Anterior cingulate cortex (tissue), 58 donors: ENCODE measurements at regions not wholly inside any gene's neighbourhood (a gene's known extent, or its start where the extent isn't known, plus 50 kb on each side); places are given as distances from the start of the nearest gene placed in this dataset.
"Not testable (repeated sequence)": the region's sequence is repeated elsewhere in the genome, so short reads cannot be mapped to it uniquely, and the experiment has no call there.

Experiments used
- DNase-seq, 58 donors: peaks; one replicate each; lab custom pipeline; 2025; lab: John Stamatoyannopoulos, UW

DNA sequence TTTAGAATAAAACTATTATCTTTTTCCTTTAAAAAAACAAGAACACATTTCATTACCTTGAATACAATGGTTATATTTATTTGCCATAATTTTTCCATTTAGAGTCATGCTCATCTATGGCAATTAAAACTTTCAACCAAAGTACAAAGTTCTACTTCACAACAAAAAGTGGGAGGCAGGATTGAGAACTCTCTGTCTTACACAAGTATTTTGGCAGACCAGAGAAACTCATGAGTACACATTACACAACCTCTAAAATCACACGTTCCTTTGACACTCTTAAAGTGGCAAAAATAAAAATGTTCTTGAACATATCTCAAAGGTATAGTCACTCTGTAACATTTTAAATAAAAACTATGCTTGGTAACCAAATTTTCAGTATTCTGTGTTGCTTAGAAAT, 213.4 kb downstream of the IL15 start:
- peak in 2 of 58 donors; percentile 0 to 11 for DNase-seq

DNA sequence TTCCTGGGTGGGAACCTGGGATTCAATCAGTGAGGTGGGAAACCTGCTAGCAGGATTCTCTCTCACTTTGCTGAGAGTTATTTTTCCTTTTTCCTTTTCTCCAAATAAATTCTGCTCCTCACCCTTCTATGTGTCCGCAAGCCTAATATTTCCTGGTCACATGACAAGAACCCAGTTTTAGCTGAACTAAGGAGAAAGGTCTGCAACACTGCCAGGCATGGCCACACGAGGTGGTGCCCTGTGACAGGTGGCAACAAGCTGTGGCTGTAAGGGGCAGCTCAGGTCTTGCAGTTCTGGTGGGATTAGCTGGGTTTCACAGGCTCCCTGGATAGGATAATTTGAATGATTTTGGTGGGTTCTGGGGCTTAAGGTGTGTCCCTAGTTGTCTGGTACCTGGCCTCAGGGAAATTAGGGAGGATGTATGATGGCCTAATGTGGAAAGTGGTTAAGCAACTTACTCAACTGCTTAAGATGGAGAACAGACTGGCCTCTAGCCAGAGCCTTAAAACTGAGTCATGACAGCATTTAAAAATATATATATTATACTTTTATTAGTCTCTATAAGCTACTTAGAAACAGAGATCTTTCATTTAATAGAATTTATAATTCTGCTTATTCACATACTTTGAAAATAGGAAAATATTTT, 215.0 kb downstream of the IL15 start:
- DNase-seq, result no peak

DNA sequence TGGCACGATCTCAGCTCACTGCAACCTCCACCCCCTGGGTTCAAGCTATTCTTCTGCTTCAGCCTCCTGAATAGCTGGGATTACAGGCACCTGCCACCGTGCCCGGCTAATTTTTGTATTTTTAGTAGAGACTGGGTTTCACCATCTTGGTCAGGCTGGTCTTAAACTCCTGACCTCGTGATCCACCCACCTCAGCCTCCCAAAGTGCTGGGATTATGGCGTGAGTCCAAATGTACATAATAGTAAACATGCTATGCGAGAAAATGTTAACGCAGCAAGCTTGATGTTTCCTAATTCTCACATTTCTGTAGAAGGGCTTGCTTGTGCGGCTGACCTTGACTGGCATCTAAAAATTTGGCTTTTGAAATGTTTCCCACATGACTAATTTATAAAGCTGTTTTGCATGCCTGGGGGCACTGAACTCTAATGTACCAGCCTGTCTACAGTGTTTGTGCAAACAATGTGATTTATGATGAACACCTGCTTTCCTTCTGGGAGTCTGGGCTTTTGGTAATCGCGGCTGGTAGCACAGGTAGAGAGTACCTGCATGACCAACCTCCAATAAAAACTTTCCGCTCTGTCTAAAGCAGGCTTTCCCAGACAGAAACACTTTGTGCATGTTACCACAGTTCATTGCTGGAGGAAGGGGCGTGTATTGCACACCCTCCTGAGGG, 216.8 kb downstream of the IL15 start:
- DNase-seq, result no peak

DNA sequence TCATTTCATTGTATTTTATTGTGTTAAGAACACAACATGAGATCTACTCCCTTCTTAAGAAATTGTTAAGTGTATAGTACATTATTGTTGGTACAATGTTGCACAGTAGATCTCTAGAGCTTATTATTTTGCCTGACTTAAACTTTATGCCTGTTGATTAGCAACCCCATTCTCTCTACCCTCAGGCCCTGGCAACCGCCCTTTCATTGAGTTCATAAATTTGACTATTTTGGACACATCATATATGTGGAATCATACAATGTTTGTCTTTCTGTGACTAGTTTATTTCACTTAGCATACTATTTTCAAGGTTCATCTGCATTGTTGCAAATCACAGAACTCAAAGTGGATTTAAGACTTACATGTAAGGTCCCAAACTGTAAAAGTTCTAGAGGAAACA, 222.1 kb downstream of the IL15 start:
- DNase-seq, result no peak

DNA sequence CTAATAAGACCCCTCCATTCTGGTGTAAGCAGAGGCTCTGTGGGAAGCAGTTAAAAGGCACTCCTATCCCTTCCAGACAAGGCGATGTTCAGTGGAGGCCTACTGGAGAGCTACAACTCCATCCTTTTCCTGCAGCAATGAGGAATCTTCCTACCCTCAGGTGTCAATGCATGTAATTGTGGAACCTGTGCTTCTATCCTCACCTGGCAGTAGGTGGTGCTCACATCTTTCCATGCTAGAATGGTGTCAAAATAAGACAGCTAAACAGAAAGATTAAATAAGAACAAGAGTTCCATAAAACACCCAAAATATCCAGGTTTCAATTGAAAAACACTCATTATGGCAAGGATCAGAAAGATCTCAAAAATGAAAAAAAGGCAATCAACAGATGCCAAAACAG, 224.6 kb downstream of the IL15 start:
- DNase-seq, result no peak

DNA sequence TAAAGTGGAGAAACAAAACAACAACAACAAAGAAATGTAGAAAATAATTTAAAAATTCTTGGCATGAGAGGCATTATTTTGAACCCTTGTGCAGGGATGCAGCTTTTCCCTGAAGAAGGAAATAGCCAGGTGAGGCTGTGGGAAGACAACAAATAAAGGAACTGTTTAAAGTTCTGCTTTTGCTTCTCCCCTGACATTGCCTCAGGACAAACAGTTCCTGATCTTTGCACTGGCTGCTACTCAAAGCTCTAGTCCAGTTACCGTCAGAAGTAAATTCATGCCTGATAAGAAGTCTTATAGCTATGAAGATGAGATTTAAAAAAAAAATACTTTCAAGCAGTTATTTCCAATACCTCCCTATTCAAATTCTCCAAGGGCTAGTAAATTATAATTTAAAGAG, 233.8 kb downstream of the IL15 start:
- no peak for DNase-seq

DNA sequence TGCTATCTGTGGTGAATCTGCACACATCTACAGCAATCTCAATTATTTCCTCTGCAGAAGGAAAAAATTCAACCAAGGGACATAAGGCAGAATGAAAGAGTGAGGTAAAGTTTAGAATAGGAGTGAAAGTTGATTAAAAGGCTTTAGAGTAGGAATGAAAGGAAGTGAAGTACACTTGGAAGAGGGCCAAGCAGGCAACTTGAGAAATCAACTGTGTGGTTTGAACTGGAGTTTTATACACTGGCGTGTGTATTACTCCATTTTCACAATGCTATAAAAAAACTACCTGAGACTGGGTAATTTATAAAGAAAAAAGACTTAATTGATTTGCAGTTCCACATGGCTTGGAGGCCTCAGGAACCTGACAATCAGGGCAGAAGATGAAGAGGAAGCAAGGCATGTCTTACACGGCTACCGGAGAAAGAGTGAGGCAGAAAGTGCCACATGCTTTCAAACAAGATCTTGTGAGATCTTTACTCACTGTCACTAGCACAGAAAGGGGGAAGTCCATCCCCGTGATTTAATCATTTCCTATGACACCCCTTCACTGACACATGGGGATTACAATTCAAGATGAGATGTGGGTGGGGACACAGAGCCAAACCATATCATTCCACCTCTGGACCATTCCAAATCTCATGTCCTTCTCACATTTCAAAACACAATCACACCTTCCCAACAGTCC, 234.8 kb downstream of the IL15 start:
- no peak for DNase-seq

DNA sequence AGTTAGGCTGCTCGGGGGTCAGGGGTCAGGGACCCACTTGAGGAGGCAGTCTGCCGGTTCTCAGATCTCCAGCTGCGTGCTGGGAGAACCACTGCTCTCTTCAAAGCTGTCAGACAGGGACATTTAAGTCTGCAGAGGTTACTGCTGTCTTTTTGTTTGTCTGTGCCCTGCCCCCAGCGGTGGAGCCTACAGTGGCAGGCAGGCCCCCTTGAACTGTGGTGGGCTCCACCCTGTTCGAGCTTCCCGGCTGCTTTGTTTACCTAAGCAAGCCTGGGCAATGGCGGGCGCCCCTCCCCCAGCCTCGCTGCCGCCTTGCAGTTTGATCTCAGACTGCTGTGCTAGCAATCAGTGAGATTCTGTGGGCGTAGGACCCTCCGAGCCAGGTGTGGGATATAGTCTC, 246.3 kb downstream of the IL15 start:
- not testable (repeated sequence) for DNase-seq

DNA sequence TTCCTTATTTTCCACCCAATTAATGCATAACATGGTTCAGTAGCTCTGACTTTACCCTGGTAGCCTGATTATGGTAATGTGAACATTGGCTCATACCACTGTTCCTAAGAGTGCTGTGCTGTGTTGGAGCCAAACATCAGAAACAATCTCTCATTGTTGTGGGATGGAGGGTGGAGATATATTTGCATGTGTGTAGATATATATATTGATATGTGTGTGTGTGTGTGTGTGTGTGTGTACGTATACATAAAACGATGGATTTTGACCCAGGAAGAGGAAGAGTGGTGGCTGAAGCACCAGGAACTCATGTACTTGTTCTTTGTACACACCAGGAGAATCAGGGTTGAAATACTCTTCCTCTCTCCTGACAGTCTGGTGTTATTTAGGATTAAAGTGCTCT, 247.7 kb downstream of the IL15 start:
- no peak for DNase-seq

DNA sequence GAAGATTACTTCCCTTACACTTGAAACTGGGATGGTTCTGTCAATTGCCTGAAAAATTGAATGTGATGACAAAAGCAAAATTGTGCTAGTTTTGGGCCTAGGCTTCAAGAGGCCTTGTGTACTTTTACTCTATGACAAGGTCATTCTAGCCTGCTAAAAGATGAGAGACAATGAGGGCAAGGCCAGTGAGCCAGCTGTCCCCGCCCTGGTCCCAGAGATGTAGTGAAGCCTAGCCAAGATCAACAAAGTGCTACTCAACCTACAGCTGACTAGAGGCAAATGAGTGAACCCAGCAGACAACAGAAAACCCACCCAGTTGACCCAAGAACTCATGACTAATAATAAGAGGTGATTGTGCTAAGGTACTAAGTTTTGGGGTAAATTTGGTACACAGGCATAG, 248.7 kb downstream of the IL15 start:
- no peak for DNase-seq

DNA sequence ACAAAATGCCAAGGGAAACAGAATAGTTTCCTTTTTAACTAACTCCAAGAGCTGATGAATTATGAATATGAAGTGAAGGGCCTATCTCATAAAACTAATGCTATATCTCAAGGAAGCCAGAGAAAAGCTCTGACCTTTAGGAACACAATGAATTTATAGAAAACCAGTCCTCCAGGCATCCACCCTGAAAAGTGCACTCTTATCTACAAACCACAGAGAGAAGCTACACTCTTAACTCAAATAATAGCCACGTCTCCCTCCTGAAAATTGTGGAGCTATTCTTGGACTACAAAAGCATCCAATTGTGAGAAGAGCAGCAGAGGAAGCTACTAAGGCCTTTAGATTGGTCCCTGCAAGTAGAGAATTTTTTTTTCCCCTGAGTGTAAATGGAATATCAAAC, 253.9 kb downstream of the IL15 start:
- no peak for DNase-seq

DNA sequence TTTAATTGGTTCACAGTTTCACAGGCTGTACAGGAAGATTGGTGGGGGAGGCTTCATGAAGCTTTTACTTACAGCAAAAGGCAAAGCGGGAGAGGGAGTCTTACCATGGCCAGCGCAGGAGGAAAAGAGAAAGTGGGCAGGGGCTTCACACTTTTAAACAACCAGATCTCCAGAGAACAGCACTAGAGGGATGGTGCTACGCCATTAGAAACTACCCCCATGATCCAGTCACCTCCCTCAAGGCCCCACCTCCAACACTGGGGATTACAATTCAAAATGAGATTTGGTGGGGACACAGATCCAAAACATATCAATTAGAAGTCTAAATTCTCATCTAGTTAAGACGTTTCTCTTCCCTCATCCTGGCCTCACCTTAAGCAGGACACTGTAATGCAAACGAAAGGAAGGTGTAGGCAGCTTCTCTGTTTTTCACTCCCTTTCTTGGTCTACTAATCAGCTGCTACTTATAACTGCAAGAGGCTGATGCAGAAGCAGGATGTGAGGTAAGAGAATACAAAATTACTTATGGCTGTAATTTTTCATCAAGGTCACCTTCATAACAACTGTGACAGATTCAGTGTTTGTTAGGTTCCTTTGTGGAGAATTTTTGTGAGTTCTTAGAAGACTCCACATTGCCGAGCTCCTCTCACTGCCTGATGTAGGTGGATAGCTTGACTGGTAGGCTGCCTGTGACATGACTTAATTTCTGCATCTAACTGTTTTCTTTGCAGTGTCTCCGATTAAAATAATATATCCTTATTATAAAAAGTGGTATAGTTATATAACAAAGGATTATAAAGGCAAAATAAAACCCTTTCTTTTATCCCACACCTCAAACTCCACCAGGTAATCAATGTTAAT, 255.1 kb downstream of the IL15 start:
- no peak for DNase-seq

DNA sequence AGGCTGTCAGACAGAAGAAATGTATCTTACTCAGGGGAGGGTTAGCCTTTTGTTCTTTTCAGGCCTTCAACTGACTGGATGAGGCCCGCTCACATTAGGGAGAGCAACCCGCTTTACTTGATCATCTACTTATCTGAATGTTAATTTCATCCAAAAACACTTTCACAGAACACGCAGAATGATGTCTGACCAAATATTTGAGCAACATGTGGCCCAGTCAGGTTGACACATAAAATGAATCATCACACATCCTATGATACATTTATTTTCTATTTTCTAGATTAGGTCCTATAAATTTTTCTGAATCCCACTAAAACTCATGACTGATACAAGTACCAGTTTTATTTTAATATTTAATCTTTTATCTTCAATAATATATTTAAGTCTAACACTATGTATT, 260.3 kb downstream of the IL15 start:
- no peak for DNase-seq

DNA sequence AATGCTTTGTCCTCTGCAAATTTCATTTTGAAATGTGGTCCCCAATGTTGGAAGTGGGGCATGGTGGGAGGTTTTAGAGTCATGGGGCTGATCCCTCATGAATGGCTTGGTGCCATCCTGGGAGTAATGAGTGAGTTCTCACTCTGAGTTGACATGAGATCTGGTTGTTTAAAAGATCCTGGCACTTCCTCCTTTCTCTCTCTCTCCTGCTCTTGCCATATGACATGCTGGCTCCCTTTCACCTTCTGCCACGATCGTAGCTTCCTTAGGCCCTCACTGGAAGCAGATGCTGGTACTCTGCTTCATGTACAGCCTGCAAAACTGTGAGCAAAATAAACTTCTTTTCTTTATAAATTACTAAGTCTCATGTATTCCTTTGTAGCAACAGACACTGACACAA, 262.0 kb downstream of the IL15 start:
- DNase-seq, result peak in 1 of 58 donors; percentile 0

DNA sequence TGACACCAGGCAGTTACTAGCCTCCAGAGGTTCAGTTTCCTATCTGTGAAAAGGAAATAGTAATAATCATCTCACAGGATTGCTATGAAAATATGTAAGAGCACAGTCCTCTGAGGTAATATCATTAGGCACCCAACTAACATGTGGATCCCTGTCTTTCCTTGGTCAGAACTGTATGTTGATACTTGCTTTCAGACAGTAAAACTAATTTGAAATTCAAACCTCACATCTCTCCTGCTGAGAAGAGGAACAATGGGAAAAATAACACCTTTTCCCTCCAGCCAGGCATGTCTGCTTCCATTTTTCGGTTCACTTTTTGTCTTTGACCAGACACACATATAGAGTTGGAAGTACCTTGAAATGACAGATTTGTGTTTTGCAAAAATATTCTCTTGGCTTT, 262.7 kb downstream of the IL15 start:
- DNase-seq, result no peak

DNA sequence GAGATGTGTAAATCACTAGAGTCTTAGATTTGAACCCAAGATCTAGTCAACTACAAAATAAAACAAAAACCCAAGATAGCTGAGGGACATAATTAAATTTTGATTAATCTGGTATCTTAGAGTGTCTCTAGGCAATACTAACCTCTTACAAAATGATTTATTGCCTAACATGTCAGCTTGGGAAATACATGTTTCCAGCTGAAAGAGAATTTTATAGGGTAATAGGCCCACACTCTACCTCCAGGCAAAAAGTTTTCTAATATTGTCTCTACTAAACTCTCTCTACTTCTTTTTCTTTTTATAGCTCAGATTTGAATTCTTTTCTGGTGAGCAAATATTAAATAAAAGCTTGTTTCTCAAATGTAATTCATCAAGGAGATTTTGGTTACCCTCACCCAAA, 263.2 kb downstream of the IL15 start:
- no peak for DNase-seq

DNA sequence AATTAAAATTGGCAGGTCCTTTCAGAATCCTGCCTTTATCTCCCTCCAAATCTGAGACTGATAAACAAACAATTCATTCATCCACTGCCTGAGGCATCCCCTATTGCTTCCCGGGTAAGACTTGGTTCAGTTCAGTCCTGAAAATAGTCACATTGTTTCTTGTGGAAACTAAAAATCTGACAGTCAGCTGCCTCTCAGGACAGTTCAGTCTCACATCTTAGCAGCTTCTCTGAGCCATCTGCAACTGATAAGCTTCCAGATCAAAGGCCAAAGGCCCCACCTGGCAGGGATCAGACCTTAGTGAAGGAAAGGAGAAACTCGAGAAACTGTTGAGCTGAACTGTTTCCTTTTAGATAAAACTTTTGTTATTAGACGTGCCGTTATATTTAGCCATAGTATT, 264.5 kb downstream of the IL15 start:
- no peak for DNase-seq

DNA sequence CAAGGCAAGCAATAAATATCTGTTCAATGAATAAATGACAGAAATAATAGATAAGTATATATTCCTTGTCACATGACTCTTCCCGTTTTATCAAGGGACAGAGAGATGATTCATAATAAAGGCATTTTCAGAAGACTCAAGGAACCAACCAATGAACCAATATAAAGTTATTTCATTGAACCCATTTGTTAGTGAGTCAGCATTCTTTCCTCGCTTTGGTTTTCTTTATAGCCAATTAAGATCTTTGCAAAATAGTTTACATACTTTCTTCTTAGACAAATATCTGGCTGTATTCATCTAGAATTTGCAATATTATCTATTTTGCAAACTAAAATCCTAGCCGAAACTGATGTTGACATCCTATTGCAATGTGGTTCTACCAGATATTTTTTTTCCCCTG, 269.4 kb downstream of the IL15 start:
- DNase-seq, result no peak

DNA sequence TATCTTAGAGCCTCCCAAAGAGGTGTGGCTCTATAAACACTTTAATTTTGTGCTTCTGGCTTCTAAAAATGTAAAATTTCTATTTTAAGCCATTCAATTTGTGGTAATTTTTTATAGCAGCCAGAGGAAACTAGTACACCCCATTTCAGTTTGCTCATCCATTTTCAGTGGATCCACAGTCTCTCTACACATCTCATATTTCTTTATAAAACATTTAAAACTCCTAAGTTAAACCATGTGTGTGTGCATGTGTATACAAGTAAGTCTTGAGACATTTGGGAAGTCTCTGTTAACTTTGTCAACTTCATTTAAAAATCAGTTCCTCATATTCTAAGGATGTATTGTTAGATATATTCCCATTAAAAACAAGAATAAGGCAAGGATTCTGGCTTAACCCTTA, 273.2 kb downstream of the IL15 start:
- DNase-seq, result no peak

DNA sequence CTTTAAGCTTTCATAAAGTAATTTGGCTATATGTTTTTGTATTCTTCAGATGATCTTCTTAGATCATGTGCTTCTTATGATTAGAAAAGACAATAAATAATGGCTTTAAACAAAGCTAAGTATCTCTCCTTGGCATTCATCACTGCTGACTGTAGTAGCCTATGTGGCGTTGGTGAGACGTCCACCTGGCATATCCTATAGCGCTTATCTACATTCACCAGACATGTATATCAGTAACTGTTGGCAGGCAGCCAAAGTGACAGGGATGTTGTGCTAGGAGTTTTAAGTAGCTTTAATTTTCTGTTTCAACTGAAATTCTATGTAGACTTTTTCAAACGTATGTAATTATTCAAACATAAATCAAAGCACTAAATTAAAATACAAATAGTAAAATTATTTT, 276.4 kb downstream of the IL15 start:
- DNase-seq, result peak in 2 of 58 donors; percentile 1 to 3

DNA sequence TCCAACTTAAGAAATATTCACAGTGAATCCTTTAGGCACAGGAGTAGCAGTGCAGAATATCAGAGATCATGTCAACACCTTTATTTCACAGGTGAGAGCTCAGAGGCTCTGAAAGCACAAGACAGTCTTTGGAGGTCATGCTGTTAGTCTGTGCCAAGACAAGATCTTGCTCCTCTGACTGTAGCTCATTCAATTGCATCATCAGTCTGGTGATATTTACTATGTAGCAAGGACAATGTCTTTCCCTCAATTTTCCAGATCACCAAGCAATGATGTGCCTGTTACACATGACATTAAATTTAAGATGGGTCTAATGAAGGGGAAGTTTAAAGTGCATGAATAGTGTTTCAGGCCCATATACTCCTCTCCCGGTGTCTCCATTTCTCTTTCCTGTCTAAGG, 277.5 kb downstream of the IL15 start:
- no peak for DNase-seq
